ENCODE measurements at regions not wholly inside any gene's neighbourhood (a gene's known extent, or its start where the extent isn't known, plus 50 kb on each side); places are given as distances from the start of the nearest gene placed in this dataset.

GRCh38 chr9:99735041-99735440 lies 86.6 kb upstream of the NR4A3 start:
- TF ChIP-seq, protein P1, sequence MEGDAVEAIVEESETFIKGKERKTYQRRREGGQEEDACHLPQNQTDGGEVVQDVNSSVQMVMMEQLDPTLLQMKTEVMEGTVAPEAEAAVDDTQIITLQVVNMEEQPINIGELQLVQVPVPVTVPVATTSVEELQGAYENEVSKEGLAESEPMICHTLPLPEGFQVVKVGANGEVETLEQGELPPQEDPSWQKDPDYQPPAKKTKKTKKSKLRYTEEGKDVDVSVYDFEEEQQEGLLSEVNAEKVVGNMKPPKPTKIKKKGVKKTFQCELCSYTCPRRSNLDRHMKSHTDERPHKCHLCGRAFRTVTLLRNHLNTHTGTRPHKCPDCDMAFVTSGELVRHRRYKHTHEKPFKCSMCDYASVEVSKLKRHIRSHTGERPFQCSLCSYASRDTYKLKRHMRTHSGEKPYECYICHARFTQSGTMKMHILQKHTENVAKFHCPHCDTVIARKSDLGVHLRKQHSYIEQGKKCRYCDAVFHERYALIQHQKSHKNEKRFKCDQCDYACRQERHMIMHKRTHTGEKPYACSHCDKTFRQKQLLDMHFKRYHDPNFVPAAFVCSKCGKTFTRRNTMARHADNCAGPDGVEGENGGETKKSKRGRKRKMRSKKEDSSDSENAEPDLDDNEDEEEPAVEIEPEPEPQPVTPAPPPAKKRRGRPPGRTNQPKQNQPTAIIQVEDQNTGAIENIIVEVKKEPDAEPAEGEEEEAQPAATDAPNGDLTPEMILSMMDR (IDR thresholded peaks at IDR 0.05; ENCODE audit: low read depth, low read length): no peak
- Histone ChIP-seq H3K4me3 (ENCODE audit: low read depth, low read length) (no peak overlapping the region), H3K27ac (ENCODE audit: low read depth, low read length) (no peak overlapping the region), H3K9me3 (ENCODE audit: control insufficient read depth, insufficient read depth, low read length) (no peaks in the 10 kb centered on the region), H3K27me3 (ENCODE audit: control insufficient read depth, insufficient read depth, low read length) (peaks cover 3% of the 10 kb centered on the region)
- ChIA-PET POLR2A (no interaction called here), CTCF (no interaction called here)
- DNase-seq (ENCODE audit: low read depth, low spot score): no peak

GRCh38 chr9:99736291-99736690 lies 85.4 kb upstream of the NR4A3 start:
- CTCF ChIA-PET: no interaction called here
- DNase-seq (ENCODE audit: low read depth, low spot score): no peak
- POLR2A ChIA-PET: no interaction called here

GRCh38 chr9:99737649-99738048 lies 84.0 kb upstream of the NR4A3 start:
- H3K27me3 ChIP-seq (ENCODE audit: control insufficient read depth, insufficient read depth, low read length): peaks cover 3% of the 10 kb centered on the region
- H3K27ac ChIP-seq (ENCODE audit: low read depth, low read length): no peak overlapping the region
- POLR2A ChIA-PET: no interaction called here
- CTCF ChIA-PET: no interaction called here
- no peak for DNase-seq (ENCODE audit: low read depth, low spot score)
- TF ChIP-seq, protein P1 (IDR thresholded peaks at IDR 0.05; ENCODE audit: low read depth, low read length): no peak
- H3K4me3 ChIP-seq (ENCODE audit: low read depth, low read length): no peak overlapping the region
- H3K9me3 ChIP-seq (ENCODE audit: control insufficient read depth, insufficient read depth, low read length): no peaks in the 10 kb centered on the region

More at GRCh38 chr9:99736291-99736690, 85.4 kb upstream of the NR4A3 start:
- Histone ChIP-seq H3K27me3 (ENCODE audit: control insufficient read depth, insufficient read depth, low read length) (peaks cover 3% of the 10 kb centered on the region), H3K4me3 (ENCODE audit: low read depth, low read length) (no peak overlapping the region), H3K27ac (ENCODE audit: low read depth, low read length) (no peak overlapping the region), H3K9me3 (ENCODE audit: control insufficient read depth, insufficient read depth, low read length) (no peaks in the 10 kb centered on the region)
- TF ChIP-seq, protein P1 (IDR thresholded peaks at IDR 0.05; ENCODE audit: low read depth, low read length): no peak

- POLR2A ChIA-PET: no interaction called here
- Histone ChIP-seq H3K9me3 (ENCODE audit: control insufficient read depth, insufficient read depth, low read length) (no peaks in the 10 kb centered on the region), H3K4me3 (ENCODE audit: low read depth, low read length) (no peak overlapping the region), H3K27me3 (ENCODE audit: control insufficient read depth, insufficient read depth, low read length) (peaks cover 3% of the 10 kb centered on the region), H3K27ac (ENCODE audit: low read depth, low read length) (no peak overlapping the region)
- CTCF ChIA-PET: no interaction called here
- TF ChIP-seq, protein P1 (IDR thresholded peaks at IDR 0.05; ENCODE audit: low read depth, low read length): no peak
- no peak for DNase-seq (ENCODE audit: low read depth, low spot score)
Measured at GRCh38 chr9:99743006-99743405, 78.7 kb upstream of the NR4A3 start.

GRCh38 chr9:99743455-99743854 lies 78.2 kb upstream of the NR4A3 start:
- TF ChIP-seq, protein P1 (IDR thresholded peaks at IDR 0.05; ENCODE audit: low read depth, low read length): no peak
- CTCF ChIA-PET: no interaction called here
- H3K4me3 ChIP-seq (ENCODE audit: low read depth, low read length): no peak overlapping the region
- H3K27me3 ChIP-seq (ENCODE audit: control insufficient read depth, insufficient read depth, low read length): peaks cover 3% of the 10 kb centered on the region
- no peaks in the 10 kb centered on the region for H3K9me3 ChIP-seq (ENCODE audit: control insufficient read depth, insufficient read depth, low read length)
- H3K27ac ChIP-seq (ENCODE audit: low read depth, low read length): no peak overlapping the region
- no peak for DNase-seq (ENCODE audit: low read depth, low spot score)
- POLR2A ChIA-PET: no interaction called here

Data from AG04450 (cell line).